LNCaP clone FGC (cell line): ENCODE measurements at regions not wholly inside any gene's neighbourhood (a gene's known extent, or its start where the extent isn't known, plus 50 kb on each side); places are given as distances from the start of the nearest gene placed in this dataset.

Experiments used
- DNase-seq: peaks from one replicate; pipeline ENCODE4 v3.0.0-alpha.2; 2011; ENCODE audit warnings: low read depth
- H3K4me3 ChIP-seq: 2 replicates; pipeline ENCODE4 v1.5.1; 2011; ENCODE audit warnings: mild to moderate bottlenecking, low read depth, low read length, control low read depth
- CTCF ChIP-seq: IDR thresholded peaks from 2 replicates; pipeline ENCODE4 v1.5.1; 2012; ENCODE audit warnings: mild to moderate bottlenecking; ENCODE audit not compliant: control insufficient read depth, insufficient read depth; ENCODE audit errors: extremely low read depth

- TF ChIP-seq CTCF: no peak
- no peak overlapping the region for H3K4me3 ChIP-seq
- DNase-seq: no peak
Measured at GRCh38 chr4:20440170-20440569, 188.5 kb downstream of the SLIT2 start.

GRCh38 chr4:20443015-20443805, 191.5 kb downstream of the SLIT2 start:
- TF ChIP-seq CTCF: no peak
- no peak for DNase-seq

GRCh38 chr4:20444599-20445337, 193.1 kb downstream of the SLIT2 start:
- no peak for TF ChIP-seq CTCF

More at GRCh38 chr4:20443015-20443805, 191.5 kb downstream of the SLIT2 start:
- H3K4me3 ChIP-seq: no peak overlapping the region

DNA sequence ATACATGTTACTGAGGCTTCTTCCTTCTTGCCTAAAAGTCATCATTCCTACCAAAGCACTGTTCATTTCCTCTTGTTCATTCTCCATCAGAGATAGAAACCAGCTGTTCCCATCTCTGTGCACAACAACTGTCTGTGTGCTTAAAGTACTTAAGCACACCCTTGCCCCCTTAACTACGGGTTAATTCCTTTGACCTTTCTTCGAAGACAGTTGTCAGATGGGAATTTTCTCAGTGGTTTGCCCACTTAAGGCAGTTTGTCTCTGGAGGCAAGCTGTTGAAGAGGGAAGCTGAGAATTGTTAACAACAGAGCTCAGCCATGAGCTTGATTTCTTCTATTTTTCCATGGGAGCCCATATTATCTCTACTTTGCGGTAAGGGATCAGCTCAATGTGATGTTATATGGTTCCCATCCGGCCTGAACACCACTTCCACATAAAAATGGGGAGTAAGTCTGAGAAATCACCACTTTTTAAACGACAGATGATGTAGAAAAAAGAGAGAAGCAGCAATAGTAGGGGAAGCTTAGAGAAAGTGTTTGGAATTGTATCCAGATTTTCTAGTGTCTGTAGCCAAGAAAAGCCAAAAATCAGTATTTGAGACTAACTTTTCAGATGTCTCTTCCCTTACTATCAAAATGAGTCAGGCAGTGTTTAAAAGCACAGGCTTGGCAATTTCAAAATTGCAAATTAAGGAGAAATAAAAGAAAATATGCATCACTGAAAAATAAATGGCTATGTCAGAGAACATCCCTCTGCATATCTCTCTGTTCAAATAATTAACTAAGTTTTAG, 194.4 kb downstream of the SLIT2 start:
- no peak overlapping the region for H3K4me3 ChIP-seq
- no peak for DNase-seq
- no peak for TF ChIP-seq CTCF

More at GRCh38 chr4:20444599-20445337, 193.1 kb downstream of the SLIT2 start:
- H3K4me3 ChIP-seq: no peak overlapping the region
- no peak for DNase-seq

DNA sequence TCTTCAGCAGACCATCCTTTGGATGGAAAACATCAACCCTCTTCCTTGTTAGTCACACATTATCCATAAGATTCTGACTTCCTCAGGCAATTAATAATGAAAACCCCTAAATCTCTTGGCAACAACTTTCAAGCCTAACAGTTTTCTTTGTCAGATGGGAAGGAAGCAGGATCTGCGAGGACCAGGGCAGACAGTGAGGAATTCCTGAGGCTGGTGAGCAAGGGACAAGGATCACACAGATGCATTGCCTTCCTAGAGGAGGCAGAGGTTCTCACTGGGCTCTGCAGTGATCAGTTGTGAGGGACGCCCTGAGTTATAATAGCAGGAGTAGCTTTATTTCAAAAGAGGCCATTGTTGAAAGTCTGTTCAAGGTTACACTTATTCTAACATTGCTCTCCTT, 195.4 kb downstream of the SLIT2 start:
- H3K4me3 ChIP-seq: no peak overlapping the region
- no peak for DNase-seq
- TF ChIP-seq CTCF: no peak

DNA sequence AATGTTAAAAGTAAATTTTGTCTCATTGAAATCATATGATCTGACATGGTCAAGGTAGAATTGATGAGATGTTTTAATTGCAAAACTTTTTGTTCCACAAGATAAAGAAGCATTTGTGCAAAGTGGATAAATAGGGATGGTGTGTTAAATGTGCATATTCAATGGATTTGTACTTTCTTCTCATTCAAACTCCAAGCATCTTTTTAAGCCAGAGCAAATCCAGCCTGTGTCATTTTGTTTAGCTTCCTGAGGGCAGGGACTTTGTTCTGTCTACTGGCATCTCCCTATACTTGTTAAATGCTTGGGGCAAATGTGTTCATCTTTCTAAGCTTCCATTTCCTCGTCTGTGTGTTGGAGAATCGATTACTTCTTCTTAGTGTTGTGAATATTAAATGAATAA, 200.3 kb downstream of the SLIT2 start:
- no peak for TF ChIP-seq CTCF
- H3K4me3 ChIP-seq: no peak overlapping the region
- no peak for DNase-seq
